ENCODE measurements at regions not wholly inside any gene's neighbourhood (a gene's known extent, or its start where the extent isn't known, plus 50 kb on each side); places are given as distances from the start of the nearest gene placed in this dataset.

- TF ChIP-seq CTCF (IDR thresholded peaks at IDR 0.05; ENCODE audit: extremely low read depth in 1 of 2, insufficient read depth in 1 of 2, low read depth in 1 of 2, low read length in 2 of 2) (no peak), GATA2 (IDR thresholded peaks at IDR 0.05; ENCODE audit: insufficient read depth, insufficient read length, low read depth, low read length) (no peak), POLR2A (IDR thresholded peaks at IDR 0.05; ENCODE audit: low read depth, low read length) (no peak), POLR2AphosphoS5 (IDR thresholded peaks at IDR 0.05; ENCODE audit: insufficient read depth, low read depth, low read length) (no peak), EZH2 (IDR thresholded peaks at IDR 0.05; ENCODE audit: borderline replicate concordance, low read depth, low read length, severe bottlenecking) (no peak), MAX (IDR thresholded peaks at IDR 0.05; ENCODE audit: insufficient read depth, insufficient read length) (no peak), FOS (IDR thresholded peaks at IDR 0.05; ENCODE audit: borderline replicate concordance, insufficient read depth, low read length) (no peak), JUN (IDR thresholded peaks at IDR 0.05; ENCODE audit: borderline replicate concordance, insufficient read depth, insufficient read length, low read depth) (no peak)
Observed at GRCh38 chr11:127424661-127425060, 424.1 kb upstream of the KIRREL3 start.

Data from endothelial cell of umbilical vein (primary cell).